ENCODE measurements at regions not wholly inside any gene's neighbourhood (a gene's known extent, or its start where the extent isn't known, plus 50 kb on each side); places are given as distances from the start of the nearest gene placed in this dataset.

DNA sequence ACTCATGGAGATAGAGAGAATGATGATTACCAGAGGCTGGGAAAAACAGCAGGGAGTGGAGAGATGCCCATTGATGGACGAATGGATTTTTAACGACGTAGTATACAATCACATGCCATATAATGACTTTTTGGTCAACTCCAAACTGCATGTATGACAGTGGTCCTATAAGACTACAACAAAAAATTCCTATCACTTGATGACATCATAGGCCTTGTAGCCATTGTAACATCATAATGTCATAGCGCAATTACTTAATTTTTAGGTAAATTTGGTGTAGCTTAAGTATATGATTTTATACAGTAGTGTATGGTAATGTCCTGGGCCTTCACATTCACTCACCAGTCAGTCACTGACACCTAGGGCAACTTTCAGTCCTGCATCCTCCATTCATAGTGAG lies 264.3 kb downstream of the RAP2B start:
- TF ChIP-seq, protein P1, sequence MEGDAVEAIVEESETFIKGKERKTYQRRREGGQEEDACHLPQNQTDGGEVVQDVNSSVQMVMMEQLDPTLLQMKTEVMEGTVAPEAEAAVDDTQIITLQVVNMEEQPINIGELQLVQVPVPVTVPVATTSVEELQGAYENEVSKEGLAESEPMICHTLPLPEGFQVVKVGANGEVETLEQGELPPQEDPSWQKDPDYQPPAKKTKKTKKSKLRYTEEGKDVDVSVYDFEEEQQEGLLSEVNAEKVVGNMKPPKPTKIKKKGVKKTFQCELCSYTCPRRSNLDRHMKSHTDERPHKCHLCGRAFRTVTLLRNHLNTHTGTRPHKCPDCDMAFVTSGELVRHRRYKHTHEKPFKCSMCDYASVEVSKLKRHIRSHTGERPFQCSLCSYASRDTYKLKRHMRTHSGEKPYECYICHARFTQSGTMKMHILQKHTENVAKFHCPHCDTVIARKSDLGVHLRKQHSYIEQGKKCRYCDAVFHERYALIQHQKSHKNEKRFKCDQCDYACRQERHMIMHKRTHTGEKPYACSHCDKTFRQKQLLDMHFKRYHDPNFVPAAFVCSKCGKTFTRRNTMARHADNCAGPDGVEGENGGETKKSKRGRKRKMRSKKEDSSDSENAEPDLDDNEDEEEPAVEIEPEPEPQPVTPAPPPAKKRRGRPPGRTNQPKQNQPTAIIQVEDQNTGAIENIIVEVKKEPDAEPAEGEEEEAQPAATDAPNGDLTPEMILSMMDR (IDR thresholded peaks at IDR 0.05; ENCODE audit: low read depth, low read length): no peak
- no peak overlapping the region for H3K4me3 ChIP-seq (ENCODE audit: low read depth, low read length)

- TF ChIP-seq, protein P1 (IDR thresholded peaks at IDR 0.05; ENCODE audit: low read depth, low read length): no peak
- H3K4me3 ChIP-seq (ENCODE audit: low read depth, low read length): no peak overlapping the region
Observed at GRCh38 chr3:153426803-153427202, 264.8 kb downstream of the RAP2B start.

DNA sequence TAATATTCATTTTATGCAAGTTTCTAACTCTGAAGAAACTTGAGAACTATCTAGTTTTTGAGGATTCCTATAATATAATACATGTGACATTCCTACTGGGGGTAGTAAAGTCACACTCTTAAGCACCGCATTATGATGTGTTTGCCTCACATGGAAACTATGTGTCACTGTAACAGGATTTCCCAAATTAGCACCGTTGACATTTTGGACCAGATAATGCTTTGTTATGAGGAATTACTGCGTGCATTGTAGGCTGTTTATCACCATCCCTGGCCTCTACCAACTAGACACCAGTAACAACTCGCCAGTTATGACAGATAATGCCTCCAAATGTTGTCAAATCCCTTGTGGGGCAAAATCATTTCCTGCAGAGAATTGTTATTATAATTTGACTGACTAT lies 267.8 kb downstream of the RAP2B start:
- H3K4me3 ChIP-seq (ENCODE audit: low read depth, low read length): no peak overlapping the region
- TF ChIP-seq, protein P1 (IDR thresholded peaks at IDR 0.05; ENCODE audit: low read depth, low read length): no peak

DNA sequence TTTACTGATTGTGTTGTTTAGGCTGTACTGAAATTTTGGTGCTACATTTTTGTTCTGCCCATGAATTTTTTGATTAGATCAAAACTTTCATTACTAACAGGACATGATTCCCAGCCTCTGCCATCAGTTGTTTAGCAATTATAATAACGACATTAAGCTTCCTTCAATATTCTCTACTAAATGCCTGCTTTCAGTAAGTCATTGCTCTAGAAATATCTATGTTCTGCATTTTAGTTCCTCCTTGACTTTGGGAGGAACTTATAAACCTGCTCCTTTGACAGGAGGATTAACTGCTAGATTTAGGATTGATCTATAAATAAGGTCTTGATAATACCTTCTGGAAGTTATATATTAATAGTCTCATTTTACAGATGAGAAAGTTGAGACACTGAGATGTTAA lies 269.1 kb downstream of the RAP2B start:
- TF ChIP-seq, protein P1 (IDR thresholded peaks at IDR 0.05; ENCODE audit: low read depth, low read length): no peak

DNA sequence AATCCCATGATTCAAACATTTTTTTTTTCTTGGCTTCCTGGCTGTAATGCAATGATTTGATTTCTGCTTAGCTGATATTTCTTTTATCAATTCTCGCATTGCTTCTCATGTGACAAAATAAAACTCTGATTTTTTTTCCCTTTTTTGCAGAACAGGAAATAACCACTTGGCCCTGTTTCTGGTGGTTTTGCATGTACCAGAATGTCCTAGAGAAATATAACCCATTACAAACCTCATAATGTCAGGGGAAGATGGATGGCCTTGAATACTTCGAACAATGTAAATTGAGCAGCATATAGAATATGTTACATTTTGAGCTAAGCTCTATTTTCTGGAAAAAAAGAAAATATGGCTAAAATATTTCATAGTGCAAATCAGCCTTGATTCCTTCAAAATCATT lies 275.6 kb downstream of the RAP2B start:
- H3K4me3 ChIP-seq (ENCODE audit: low read depth, low read length): no peak overlapping the region
- TF ChIP-seq, protein P1 (IDR thresholded peaks at IDR 0.05; ENCODE audit: low read depth, low read length): no peak

More for the DNA sequence above, 269.1 kb downstream of the RAP2B start:
- H3K4me3 ChIP-seq (ENCODE audit: low read depth, low read length): no peak overlapping the region

- TF ChIP-seq, protein P1 (IDR thresholded peaks at IDR 0.05; ENCODE audit: low read depth, low read length): no peak
- no peak overlapping the region for H3K4me3 ChIP-seq (ENCODE audit: low read depth, low read length)
Observed at GRCh38 chr3:153438271-153438670, 276.2 kb downstream of the RAP2B start.

- TF ChIP-seq, protein P1 (IDR thresholded peaks at IDR 0.05; ENCODE audit: low read depth, low read length): no peak
- H3K4me3 ChIP-seq (ENCODE audit: low read depth, low read length): no peak overlapping the region
Observed at GRCh38 chr3:153439780-153440179, 277.8 kb downstream of the RAP2B start.
